Right ventricle myocardium superior (tissue), 1 donor: ENCODE measurements at regions not wholly inside any gene's neighbourhood (a gene's known extent, or its start where the extent isn't known, plus 50 kb on each side); places are given as distances from the start of the nearest gene placed in this dataset.

Source experiments
- ATAC-seq: fragments of 200-7000 bp; cut with Tn5 transposase; one replicate; pipeline ENCODE4 v1.9.1; 2020; ENCODE audit warnings: mild to moderate bottlenecking; ENCODE audit not compliant: poor library complexity
- DNase-seq: peaks from one replicate; pipeline ENCODE4 v3.0.0-alpha.2; 2020
- intact Hi-C: fragments of 100-400 bp; cut with DNase I; formaldehyde crosslinking; loops from one replicate; pipeline ENCODE4 v1.11.2; 2022
- donor health status: DM: no; HTN: yes; CAD: no; lungs with severe emphysema.

GRCh38 chr12:92218394-92219077 lies 72.9 kb upstream of the BTG1 start:
- no peak for ATAC-seq
- intact Hi-C loops = no loop called here
- DNase-seq = no peak

- DNase-seq = no peak
- no peak for ATAC-seq
- intact Hi-C loops = no loop called here
These were observed 70.4 kb upstream of the BTG1 start for GRCh38 chr12:92216092-92216491.

DNA sequence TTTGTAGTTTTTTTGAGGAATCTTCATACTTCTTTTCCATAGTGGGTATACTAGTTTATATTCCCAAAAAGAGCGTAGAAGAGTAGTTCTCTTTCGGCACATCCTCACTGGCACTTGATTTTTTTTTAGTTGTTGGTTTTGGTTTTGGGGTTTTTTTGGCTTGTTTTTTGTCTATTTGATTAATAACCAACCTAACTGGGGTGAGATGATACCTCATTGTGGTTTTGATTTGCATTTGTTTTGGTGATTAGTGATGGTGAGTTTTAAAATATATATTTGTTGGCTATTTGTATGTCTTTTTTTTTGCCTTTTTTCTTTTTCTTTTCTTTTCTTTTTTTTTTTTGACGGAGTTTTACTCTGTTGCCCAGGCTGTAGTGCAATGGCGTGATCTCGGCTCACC lies 69.7 kb upstream of the BTG1 start:
- intact Hi-C loops = no loop called here
- DNase-seq (no peak), ATAC-seq (no peak)

DNA sequence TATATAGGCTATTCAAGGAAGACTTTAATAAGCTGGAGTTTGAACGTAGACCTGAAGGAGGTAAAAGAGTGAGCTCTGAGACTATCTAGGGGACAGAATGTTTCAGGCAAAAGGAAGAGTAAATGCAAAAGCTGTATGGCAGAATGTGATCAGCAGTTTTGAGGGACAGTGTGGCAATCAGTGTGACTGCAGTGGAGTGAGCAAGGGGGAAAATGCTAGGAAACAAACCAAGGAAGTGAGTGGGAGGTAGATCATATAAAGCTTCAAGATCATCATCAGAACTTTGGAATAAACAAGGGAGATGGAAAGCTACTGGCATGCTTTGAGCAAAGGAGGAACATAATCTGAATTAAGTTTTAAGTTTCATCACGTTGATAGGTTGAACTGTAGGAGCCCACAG lies 67.5 kb upstream of the BTG1 start:
- intact Hi-C loops = no loop called here
- DNase-seq (no peak), ATAC-seq (no peak)

DNA sequence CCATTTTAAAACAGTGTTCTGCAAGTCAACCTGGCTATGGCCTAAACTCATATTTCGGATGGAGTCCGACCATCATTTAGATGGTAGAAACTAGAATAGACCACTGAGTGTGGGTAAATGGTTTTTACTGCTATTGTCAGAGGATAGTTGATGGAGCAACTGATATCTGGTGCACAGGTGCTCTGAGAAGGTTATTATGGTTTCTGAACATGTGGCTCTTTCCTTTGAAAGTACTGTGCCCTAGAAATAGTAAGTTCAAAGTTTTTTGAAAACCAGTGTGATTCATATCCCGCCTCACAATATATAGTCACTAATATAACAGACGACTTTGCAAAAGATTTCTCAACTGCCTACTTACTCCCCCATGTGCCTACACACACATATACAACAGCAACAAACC lies 64.4 kb upstream of the BTG1 start:
- no peak for ATAC-seq
- no peak for DNase-seq
- intact Hi-C loops = no loop called here

DNA sequence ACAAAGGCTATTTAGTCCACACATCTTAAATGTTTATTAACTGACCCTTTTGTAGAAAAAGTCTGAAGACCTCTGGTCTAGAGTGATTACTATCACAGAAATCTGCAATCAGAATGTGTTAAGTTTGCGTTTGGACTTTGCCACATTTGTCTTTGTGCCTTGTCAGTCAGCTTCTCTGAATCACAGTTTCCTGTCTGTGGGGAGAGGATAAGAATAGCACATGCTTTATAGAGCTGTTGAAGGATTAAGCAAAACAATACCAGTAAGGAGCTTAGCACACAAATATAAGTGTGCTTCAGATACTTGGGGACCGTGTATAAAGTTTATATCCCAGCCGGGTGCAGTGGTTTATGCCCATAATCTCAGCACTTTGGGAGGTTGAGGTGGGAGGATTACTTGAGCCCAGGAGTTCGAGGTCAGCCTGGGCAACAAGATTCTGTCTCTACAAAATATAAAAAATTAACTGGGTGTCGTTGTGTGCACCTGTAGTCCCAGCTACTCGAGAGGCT lies 63.0 kb upstream of the BTG1 start:
- DNase-seq = no peak
- intact Hi-C loops = no loop called here

DNA sequence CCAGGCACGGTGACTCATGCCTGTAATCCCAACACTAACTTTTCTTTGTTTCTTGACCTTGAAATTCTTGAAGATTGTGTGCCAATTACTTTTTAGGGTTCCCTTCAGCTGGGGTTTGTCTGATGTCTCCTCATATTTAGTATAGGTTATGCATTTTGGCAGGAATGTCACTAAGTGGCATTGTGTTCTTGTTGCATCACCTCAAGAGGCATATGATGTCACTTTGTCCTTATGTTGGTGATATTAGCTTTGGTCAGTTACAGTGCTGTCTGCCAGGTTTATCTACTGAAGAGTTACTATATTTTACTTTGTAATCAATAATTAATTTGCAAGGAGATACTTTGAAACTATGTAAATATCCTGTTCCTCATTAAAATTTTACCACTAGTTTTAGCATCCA lies 61.0 kb upstream of the BTG1 start:
- ATAC-seq = no peak
- intact Hi-C loops = no loop called here
- DNase-seq = no peak

More for the DNA sequence above, 63.0 kb upstream of the BTG1 start:
- peak; percentile 88 for ATAC-seq

- DNase-seq (no peak), ATAC-seq (no peak)
- intact Hi-C loops = no loop called here
These were observed 60.4 kb upstream of the BTG1 start for GRCh38 chr12:92206011-92206410.

DNA sequence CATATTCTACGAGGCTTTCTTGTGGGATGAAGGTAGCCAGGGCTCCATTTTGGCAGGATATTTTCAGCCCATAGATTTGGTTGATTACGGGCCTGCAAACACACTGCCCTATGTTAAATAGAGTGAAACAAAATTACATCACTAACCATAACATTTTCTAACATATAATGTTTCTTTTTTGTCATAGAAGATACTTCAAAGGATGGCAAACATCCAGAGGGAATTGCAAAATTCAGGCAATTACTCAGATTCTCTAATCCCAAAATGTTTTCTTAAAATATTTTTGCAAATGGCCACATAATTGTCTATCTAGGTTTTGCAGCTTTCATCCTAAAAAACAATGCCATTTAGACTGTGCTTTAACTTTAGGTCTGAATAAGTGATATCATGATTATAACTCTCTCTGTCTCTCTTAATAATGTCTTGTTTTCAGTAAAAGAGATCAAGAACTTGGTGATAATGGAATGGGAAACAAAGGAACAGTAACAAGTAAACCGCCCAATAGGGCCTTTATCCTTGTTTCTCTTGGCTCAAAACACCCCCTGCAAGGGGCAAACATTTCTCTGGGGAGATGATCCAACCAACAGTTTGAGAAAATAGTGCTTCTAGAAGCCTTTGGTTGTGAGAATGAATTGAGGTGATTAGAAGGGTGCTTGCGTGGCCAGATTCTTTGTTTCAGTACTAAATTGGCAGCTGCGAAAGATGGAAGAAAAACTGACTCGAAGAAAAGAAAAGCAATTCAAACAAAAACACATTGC lies 54.4 kb upstream of the BTG1 start:
- ATAC-seq = no peak
- intact Hi-C loops = no loop called here
- DNase-seq = no peak

GRCh38 chr12:92197815-92198214 lies 52.2 kb upstream of the BTG1 start:
- ATAC-seq = no peak
- intact Hi-C loops = no loop called here
- no peak for DNase-seq

- no peak for DNase-seq
- ATAC-seq = no peak
- intact Hi-C loops = no loop called here
These were observed 50.7 kb upstream of the BTG1 start for GRCh38 chr12:92196368-92196767.
